Tibial artery (tissue), 4 donors: ENCODE measurements at regions not wholly inside any gene's neighbourhood (a gene's known extent, or its start where the extent isn't known, plus 50 kb on each side); places are given as distances from the start of the nearest gene placed in this dataset.

ENCODE experiments used
- DNase-seq, 2 donors: peaks; one replicate each; pipeline ENCODE4 v3.0.0-alpha.2; 2019
- H3K27ac ChIP-seq, 2 donors: fragments of 200-600 bp; sonication (generic) in 1 of 2; 1 replicate in 1 of 2; 2 replicates in 1 of 2; pipeline ENCODE4 v1.5.1; 2018 to 2019; ENCODE audit warnings: mild to moderate bottlenecking in 1 of 2
- H3K27me3 ChIP-seq, 2 donors: fragments of 200-600 bp; sonication (generic) in 1 of 2; one replicate each; pipeline versions ENCODE4 v1.5.1 to v1.6.0; 2016 to 2019
- H3K36me3 ChIP-seq, 3 donors: fragments of 200-600 bp; sonication (generic) in 2 of 3; one replicate each; pipeline ENCODE4 v1.5.1; 2016 to 2019; ENCODE audit warnings: mild to moderate bottlenecking in 2 of 3
- H3K4me1 ChIP-seq, 4 donors: fragments of 200-600 bp; sonication (generic) in 2 of 4; 1 replicate in 3 of 4; 2 replicates in 1 of 4; pipeline ENCODE4 v1.5.1; 2016 to 2019
- H3K4me3 ChIP-seq, 2 donors: fragments of 200-600 bp; sonication (generic) in 1 of 2; 1 replicate in 1 of 2; 2 replicates in 1 of 2; pipeline ENCODE4 v1.5.1; 2018 to 2019; ENCODE audit warnings: mild to moderate bottlenecking in 2 of 2
- H3K9me3 ChIP-seq, 3 donors: fragments of 200-600 bp; sonication (generic) in 1 of 3; one replicate each; pipeline ENCODE4 v1.5.1; 2016 to 2019
- intact Hi-C: fragments of 100-400 bp; cut with DNase I; formaldehyde crosslinking; loops from one replicate; pipeline ENCODE4 v1.15.0; 2023; ENCODE audit warnings: low total_unique reads
- TF ChIP-seq, protein P1 (sequence below), 2 experiments: fragments of 200-600 bp in 1 of 2; fragments of 450-650 bp in 1 of 2; IDR thresholded peaks; one replicate each; pipeline ENCODE4 v1.5.1; 2017 to 2019; ENCODE audit warnings: antibody characterized with exemption in 2 of 2, mild to moderate bottlenecking in 1 of 2, moderate library complexity in 1 of 2

GRCh38 chr10:23514321-23514720 is 75.4 kb downstream of the OTUD1 start:
- no peak for DNase-seq
- H3K9me3 ChIP-seq, result peaks cover 0 to 4% (median 0%) of the 10 kb centered on the region in 3 donors
- H3K4me1 ChIP-seq, result no peaks in the 10 kb centered on the region
- intact Hi-C loops, result no loop called here
- TF ChIP-seq, protein P1, sequence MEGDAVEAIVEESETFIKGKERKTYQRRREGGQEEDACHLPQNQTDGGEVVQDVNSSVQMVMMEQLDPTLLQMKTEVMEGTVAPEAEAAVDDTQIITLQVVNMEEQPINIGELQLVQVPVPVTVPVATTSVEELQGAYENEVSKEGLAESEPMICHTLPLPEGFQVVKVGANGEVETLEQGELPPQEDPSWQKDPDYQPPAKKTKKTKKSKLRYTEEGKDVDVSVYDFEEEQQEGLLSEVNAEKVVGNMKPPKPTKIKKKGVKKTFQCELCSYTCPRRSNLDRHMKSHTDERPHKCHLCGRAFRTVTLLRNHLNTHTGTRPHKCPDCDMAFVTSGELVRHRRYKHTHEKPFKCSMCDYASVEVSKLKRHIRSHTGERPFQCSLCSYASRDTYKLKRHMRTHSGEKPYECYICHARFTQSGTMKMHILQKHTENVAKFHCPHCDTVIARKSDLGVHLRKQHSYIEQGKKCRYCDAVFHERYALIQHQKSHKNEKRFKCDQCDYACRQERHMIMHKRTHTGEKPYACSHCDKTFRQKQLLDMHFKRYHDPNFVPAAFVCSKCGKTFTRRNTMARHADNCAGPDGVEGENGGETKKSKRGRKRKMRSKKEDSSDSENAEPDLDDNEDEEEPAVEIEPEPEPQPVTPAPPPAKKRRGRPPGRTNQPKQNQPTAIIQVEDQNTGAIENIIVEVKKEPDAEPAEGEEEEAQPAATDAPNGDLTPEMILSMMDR (IDR thresholded peaks at IDR 0.05), result no peak
- H3K4me3 ChIP-seq, result no peak overlapping the region
- H3K36me3 ChIP-seq, result no peaks in the 10 kb centered on the region
- no peak overlapping the region for H3K27ac ChIP-seq
- no peaks in the 10 kb centered on the region for H3K27me3 ChIP-seq

GRCh38 chr10:23516530-23516929 is 77.7 kb downstream of the OTUD1 start:
- TF ChIP-seq, protein P1 (IDR thresholded peaks at IDR 0.05), result no peak
- Histone ChIP-seq H3K27ac (no peak overlapping the region), H3K36me3 (no peaks in the 10 kb centered on the region), H3K9me3 (peaks cover 0 to 4% (median 0%) of the 10 kb centered on the region in 3 donors), H3K4me3 (no peak overlapping the region), H3K27me3 (no peaks in the 10 kb centered on the region), H3K4me1 (no peaks in the 10 kb centered on the region)
- DNase-seq, result no peak
- intact Hi-C loops, result no loop called here

DNA sequence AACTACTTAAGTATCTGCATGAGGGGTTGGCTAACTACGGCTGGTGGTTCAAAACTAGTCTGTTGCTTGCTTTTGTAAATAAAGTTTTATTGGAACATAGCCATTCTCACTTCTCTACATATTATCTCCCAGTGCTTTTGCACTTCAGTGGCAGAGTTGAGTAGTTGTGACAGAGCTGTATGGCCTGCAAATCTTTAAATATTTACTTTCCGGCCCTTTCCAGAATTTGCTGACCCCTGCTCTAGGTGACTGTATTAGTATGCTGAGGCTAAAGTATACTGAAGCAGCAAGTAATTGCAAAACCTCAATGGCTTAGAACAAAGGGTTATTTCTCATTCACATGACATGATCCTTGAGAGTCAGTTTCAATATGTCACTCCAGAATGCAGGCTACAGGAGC is 78.3 kb downstream of the OTUD1 start:
- Histone ChIP-seq H3K27ac (no peak overlapping the region), H3K27me3 (no peaks in the 10 kb centered on the region), H3K36me3 (no peaks in the 10 kb centered on the region), H3K9me3 (no peaks in the 10 kb centered on the region), H3K4me3 (no peak overlapping the region), H3K4me1 (no peaks in the 10 kb centered on the region)
- intact Hi-C loops, result no loop called here
- TF ChIP-seq, protein P1 (IDR thresholded peaks at IDR 0.05), result no peak
- no peak for DNase-seq

GRCh38 chr10:23521735-23522134 is 82.9 kb downstream of the OTUD1 start:
- H3K4me1 ChIP-seq, result no peaks in the 10 kb centered on the region
- no peak overlapping the region for H3K27ac ChIP-seq
- peaks cover 0 to 2% of the 10 kb centered on the region in 2 donors for H3K27me3 ChIP-seq
- TF ChIP-seq, protein P1 (IDR thresholded peaks at IDR 0.05), result no peak
- H3K4me3 ChIP-seq, result no peak overlapping the region
- no peak for DNase-seq
- H3K36me3 ChIP-seq, result no peaks in the 10 kb centered on the region
- intact Hi-C loops, result no loop called here
- no peaks in the 10 kb centered on the region for H3K9me3 ChIP-seq

DNA sequence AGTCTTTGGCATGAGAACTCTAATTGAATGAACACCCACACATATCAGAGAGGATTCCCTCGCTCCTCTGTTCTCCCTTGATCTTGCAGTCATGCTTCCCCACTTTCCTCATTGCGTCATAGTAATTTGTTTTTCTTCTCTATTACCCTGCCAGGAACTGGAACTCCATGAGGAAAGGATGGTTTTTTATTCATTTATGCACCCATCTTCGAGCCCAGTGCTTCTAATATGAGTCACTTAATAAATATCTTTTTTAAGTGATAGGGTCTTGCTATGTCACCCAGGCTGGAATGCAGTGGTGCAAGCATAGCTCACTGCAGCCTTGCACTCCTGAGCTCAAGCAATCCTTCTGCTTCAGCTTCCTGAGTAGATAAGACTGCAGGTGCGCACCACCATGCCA is 83.5 kb downstream of the OTUD1 start:
- H3K27ac ChIP-seq, result no peak overlapping the region
- H3K27me3 ChIP-seq, result peaks cover 0 to 4% of the 10 kb centered on the region in 2 donors
- H3K4me1 ChIP-seq, result no peaks in the 10 kb centered on the region
- H3K4me3 ChIP-seq, result no peak overlapping the region
- no peaks in the 10 kb centered on the region for H3K36me3 ChIP-seq
- intact Hi-C loops, result no loop called here
- H3K9me3 ChIP-seq, result no peaks in the 10 kb centered on the region
- DNase-seq, result no peak
- TF ChIP-seq, protein P1 (IDR thresholded peaks at IDR 0.05), result no peak

- H3K4me1 ChIP-seq, result no peaks in the 10 kb centered on the region
- intact Hi-C loops, result no loop called here
- peaks cover 0 to 4% of the 10 kb centered on the region in 2 donors for H3K27me3 ChIP-seq
- H3K4me3 ChIP-seq, result no peak overlapping the region
- H3K9me3 ChIP-seq, result no peaks in the 10 kb centered on the region
- no peak overlapping the region for H3K27ac ChIP-seq
- DNase-seq, result no peak
- TF ChIP-seq, protein P1 (IDR thresholded peaks at IDR 0.05), result no peak
- H3K36me3 ChIP-seq, result no peaks in the 10 kb centered on the region
Measured at GRCh38 chr10:23523251-23523650, 84.4 kb downstream of the OTUD1 start.
